SKM-1 (cell line): ENCODE measurements at regions not wholly inside any gene's neighbourhood (a gene's known extent, or its start where the extent isn't known, plus 50 kb on each side); places are given as distances from the start of the nearest gene placed in this dataset.
"Not testable (repeated sequence)": the region's sequence is repeated elsewhere in the genome, so short reads cannot be mapped to it uniquely, and the experiment has no call there.

ENCODE experiments used
- DNase-seq: peaks from one replicate; lab custom pipeline; 2025; ENCODE audit not compliant: unreplicated experiment; lab: John Stamatoyannopoulos, UW

DNA sequence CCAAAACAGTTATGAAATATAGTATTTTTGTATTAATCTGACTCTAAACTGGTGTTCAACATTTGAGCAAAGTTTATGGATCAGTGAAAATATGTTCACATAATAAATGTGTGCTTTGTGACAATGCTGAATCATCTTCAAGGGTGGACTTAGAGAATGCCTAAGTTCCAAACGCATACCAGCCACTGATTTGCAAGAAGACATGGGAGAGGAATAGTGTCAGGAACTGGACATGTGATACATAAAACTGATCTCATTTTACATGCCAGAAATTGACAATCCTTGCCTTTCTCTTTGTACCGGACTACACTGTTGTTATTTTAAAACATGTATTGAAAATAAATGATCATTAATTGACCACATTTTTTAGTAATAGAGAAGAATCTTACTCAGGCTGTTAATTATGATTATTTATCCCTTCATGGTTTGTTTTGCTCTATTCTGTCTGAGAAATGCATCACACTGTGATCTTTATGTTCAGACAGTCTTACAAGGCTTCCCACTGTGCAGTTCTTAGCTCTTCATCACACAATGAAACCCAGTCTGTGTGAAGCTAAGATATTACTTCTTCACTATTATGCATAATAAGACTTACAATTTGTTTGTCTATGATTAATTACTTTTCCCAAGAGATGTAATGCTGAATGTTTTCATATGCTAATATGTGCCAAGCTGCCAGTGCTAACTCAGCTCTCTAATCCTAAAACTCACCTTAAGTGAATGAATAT is 1180.6 kb upstream of the CDH8 start:
- no peak for DNase-seq

DNA sequence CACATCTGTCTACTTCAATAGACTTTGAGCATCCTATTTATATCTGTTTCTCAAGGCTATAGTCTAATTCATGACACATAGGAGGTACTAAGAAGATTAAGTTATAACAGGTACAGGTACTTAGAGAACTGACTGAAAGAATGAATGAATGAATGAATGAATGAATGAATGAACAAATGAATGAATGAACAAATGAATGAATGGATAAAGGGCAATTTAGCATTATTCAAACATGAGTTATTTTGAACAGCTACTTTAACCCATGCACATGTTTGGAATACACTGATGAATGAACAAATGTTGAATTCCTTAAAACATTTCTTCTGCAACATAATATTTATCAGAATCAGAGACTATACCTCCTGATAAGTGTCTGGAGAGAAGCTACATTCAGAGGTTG is 1165.6 kb upstream of the CDH8 start:
- DNase-seq = no peak

DNA sequence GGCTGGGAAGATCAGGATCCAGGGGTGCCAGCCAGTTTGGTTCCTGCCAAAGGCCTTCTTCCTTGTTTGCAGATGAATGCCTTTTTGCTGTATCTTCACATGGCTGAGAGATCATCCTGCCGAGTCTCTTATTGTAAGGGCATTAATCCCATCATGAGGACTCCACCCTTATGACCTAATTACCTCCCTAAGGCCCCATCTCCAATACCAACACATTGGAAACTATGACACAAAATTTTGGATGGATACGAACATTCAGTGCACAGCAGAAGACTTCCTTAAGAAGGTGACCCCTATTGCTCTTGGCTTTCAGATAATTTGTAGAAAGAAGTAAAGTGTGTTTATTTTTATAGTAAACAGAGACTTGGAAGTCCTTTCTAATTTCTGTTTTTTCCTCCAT is 1164.7 kb upstream of the CDH8 start:
- no peak for DNase-seq

DNA sequence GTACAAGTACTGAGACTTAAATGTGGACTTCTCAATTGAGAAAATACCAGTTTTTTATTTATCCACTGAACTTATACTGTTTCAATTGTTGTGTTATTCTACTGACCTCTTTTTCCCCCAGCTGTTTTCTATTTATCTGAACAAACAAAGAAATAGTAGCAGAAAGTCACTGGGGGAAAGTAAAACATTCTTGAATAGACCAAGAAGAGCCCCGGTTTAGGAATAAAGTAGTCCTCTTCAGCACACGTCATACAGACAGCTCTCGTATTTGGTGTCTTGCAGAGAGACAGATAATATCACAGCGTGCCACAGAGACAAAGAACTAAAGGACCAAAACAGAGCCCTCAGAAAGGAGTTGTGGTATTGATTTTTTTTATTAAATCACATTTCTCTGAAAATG is 1159.1 kb upstream of the CDH8 start:
- no peak for DNase-seq

DNA sequence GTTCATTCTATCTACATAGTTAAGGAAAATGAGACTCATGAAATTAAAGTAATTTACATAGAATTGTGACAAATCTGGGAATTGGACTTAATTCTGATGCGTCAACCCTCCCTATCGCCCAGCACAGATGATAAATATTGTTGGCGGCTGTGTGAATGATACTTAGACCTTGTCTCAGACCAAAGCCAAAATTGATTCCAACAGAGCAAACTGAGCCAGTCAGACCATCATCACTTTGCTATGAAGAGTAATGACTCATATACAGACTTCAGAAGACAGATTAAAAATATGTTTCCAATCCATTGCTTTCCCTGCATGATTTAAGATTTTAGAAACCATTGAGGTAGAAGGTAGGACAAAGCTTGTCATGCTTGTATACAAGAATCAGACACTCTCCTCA is 1156.7 kb upstream of the CDH8 start:
- no peak for DNase-seq

DNA sequence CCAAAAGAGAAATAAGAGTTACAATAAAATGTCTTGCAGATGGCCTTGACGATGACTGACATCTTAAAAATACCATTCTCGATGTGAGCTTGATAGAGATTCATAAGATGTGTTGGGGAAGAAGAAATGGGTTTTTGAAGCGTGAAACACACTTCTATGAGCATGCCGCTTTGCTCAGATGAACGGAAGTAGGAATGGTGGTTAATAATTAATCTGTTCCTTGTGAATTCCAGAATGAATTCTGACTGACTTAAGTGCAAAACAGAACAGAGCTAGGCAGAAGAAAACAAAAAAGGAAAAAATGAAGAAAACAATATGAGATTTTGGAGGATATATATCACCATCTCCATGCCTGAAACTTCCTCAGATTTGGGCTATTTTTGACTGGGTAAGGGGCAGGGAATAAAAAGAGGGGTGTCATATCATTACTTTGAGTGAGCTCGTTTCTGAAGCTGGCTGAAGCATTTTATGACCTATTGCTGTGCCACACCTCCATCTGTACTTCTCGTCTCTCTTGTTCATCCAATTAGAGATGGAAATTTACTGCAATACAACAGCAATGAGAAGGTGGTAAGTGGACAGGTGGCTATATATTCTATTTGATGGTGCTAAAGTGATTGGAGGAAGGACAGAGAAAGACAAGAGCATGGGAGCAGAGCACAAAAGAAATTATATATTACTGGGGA is 1152.0 kb upstream of the CDH8 start:
- DNase-seq = no peak

DNA sequence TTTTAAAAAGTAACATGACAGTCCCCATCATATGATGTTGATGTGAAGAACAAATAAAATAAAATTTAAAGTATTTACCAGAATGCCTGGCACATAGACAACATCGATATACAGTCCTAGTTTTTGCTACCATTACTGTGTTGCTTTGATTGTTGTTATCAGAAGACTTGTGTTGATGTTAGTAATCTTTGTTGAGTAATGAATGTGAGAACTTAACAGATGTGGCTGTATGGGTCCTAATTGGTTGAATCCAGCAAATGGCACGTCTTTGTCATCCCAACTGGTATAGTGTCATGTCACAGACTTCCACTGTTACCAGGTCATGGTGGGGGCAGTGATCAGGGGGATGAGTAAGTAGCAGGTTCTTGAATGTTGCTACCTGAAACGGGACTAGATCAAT is 1151.4 kb upstream of the CDH8 start:
- DNase-seq = no peak

DNA sequence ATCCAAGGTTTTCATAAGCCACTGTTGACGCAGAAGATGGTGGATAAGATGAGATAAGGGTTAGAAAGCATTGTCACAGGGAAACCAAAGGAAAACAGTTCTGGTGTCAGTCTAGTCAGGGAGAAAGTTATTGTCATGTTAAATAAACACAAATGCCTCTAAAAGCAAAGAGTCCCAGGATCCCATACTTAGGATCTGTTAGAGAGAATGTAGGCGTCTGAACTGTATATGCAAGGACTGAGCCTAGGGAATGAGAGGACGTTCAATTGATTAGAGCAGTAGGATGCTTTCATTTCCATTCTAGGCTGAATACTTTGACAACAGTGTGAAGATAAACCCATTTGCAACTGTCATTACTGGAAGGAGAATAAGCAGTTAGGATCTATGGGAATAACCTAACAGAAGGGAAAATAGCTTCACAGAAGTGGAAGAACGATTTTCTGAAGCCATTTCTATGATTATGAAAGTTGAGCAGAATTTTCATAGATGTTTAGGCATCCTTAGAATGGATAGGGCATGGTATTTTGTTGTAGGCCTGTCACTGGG is 1149.1 kb upstream of the CDH8 start:
- DNase-seq = no peak

DNA sequence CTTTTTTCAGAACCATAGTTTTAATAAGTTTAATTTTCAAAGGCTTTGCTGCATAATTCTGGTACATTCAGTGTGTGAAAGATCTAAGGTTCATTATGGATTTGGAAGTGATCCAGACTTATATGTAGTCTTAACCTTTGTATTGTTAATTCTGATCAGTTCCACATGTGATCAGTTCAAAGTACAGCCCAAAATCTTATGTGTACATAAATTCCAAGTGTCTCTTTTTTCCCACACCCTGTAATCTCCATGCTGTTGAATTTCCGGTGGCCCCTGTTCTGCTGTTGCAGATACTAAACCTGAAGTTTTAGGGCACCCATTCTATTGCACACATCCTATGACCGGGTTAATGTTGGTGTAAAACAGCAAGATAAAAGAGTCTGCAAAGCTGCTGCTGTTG is 1147.5 kb upstream of the CDH8 start:
- DNase-seq = no peak

DNA sequence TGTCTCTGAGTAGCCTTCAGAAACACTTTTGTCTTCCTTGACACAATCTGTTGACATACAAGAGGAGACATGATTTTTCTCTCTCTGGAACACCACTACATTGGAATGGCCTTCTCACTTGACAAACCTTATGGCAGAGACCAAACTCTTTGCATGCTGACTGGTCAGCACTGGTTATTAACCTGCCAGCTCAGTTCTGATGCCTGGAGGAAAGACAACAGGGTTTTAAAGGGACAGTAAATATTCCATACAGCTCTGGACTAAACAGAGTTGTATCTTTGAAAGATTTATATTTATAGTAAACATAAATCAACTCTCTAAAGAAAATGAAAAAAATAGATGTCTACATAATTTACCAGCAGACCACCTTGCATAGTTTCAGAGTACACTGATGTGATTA is 1139.1 kb upstream of the CDH8 start:
- no peak for DNase-seq

DNA sequence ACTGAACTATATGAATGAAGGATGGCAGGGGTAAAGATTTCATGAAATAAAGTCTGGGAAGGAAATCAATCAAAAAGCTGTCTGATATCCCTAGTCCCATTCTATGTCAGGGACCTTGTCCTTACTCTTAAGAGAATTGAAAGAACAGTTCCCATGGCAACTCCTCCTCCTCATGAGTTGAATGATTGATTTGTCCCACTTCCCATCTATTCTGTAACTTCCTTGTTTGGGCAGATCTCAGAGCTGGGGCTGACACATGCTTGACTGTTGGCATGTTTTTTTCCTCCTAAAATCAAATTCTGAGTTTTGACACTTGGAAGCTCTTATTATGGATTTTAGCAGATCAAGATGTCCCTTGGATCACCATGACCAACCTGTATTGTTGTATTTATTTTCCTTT is 1138.6 kb upstream of the CDH8 start:
- no peak for DNase-seq

DNA sequence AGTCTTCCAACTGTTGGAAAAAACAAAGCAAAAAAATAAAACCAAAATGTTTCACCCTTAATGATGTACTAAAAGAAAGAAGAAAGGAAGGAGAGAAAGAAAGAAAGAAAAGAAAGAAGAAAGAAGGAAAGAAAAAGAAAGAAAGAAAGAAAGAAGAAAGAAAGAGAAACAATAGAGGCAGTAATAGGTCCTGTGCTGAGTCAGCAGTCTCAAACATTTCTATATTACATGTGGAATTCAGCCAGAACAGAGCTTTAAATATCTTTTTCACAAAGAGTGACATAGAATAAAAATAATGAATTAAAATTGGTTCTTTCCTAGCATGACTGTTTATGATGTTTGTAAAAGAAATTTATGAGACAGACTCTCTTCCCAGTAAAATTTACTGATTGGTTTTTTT is 1135.3 kb upstream of the CDH8 start:
- no peak for DNase-seq

DNA sequence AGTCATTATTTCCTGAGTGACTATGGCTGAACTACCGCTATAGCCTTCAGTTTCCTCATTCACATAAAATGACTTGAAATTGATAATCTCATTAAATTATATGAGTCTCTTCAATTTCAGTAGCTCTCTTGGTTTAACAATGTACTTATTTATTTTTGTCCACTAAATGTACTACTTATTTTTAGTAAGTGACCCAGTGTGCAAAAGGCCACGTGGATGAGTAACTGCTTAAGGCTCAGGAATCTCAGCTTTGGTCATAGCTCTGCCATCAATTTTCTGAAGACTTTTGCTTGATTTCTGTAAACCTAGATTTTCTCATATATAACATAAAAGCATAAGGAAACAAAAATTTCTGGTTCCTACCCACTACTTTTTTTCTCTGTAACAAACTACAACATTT is 1132.9 kb upstream of the CDH8 start:
- no peak for DNase-seq

DNA sequence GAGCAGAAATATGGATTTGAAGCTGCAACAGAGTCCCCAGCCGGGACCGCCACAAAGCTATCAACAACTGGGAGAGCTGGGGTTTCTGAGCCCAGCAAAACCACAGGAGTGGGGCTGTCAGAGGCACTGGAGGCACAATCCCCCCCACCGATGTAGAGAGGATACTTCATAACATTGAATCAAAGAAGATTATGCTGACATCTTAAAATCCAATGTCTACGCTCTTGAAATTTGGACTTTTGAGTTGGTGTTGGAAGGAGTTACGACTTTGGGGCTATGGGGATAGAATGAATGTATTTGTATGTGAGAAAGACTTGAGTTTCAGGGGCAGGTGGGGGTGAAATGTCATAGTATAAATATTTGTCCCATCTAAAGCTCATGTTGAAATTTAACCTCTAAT is 1121.6 kb upstream of the CDH8 start:
- no peak for DNase-seq

DNA sequence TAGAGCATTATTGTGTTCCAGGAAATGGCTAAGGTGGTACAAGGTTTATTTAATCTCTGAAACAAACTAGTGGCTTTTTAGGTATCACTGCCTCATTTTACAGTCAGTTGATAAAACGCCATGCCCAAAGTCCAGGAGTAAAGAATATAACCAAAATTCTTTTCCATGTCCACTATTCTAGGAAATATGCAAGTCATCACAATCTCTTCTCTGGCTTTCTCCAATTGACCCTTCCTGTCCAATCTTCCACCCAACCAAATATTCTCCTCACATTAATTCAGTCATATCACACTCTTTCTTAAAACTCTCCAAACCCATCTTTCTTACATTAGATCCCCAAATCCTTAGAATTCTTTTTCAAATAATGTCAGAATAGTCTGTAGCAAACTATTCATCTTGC is 1110.0 kb upstream of the CDH8 start:
- DNase-seq = no peak

DNA sequence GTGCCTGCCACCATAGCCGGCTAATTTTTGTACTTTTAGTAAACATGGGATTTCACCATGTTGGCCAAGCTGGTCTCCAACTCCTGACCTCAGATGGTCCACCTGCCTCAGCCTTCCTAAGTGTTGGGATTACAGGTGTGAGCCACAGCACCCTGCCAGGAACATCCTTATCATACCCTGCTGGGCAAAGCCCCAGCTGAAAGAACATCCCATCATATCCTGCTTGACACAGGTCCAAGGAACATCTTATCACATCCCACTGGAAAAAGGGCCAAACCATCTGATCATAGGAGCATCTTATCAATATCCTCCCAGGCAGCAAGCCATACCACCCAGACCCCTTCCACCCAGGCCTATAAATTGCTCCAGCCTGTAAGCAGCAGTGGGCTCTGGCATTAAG is 1109.2 kb upstream of the CDH8 start:
- DNase-seq = no peak

DNA sequence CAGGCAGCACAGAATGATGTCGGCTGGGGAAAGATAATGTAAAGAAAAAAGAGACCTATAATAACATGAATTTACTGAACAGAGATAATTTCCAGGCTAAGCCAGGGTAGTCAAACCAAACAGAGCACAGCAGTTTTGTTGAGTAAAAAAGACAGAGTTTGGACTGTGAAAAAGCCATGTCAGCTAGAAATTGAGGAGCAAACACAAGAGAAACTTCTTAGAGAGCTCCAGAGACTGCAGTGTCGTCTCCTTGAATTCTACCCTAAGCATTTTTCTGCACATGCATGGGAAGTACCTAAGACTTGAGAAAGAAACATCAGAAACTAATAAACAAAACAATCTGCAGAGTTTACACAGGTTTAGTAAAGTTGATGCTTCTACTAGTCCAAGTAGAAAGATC is 1098.8 kb upstream of the CDH8 start:
- no peak for DNase-seq

DNA sequence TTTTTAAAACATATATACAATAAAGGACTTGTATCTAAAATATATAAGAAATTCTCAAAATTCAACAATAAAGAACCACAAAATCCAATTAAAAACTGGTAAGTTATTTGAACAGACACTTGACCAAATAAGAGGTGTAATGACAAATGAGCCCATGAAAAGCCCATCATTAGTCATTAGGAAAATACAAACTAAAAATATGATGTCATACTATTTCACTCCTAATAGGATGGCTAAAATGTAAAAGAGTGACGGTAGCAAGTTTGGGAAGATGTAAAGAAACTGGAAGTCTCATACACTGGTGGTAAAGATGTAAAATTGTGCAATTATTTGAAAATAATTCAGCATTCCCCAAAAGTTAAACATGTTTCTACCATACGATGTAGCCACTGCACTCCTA is 1095.3 kb upstream of the CDH8 start:
- DNase-seq = no peak

DNA sequence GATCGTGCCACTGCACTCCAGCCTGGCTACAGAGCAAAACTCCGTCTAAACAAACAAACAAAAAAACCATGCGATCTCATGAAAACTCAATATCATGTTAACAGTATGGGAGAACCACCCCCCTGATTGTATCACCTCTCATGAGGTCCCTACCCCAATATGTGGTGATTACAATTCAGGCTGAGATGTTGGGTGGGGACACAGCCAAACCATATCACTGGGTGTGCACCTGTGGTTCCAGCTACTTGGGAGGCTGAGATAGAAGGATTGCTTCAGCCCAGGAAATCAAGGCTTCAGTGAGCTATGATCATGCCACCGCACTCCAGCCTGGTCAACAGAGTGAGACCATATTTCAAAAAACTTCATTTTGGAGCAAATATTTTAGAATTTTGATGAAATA is 1094.7 kb upstream of the CDH8 start:
- DNase-seq = no peak

DNA sequence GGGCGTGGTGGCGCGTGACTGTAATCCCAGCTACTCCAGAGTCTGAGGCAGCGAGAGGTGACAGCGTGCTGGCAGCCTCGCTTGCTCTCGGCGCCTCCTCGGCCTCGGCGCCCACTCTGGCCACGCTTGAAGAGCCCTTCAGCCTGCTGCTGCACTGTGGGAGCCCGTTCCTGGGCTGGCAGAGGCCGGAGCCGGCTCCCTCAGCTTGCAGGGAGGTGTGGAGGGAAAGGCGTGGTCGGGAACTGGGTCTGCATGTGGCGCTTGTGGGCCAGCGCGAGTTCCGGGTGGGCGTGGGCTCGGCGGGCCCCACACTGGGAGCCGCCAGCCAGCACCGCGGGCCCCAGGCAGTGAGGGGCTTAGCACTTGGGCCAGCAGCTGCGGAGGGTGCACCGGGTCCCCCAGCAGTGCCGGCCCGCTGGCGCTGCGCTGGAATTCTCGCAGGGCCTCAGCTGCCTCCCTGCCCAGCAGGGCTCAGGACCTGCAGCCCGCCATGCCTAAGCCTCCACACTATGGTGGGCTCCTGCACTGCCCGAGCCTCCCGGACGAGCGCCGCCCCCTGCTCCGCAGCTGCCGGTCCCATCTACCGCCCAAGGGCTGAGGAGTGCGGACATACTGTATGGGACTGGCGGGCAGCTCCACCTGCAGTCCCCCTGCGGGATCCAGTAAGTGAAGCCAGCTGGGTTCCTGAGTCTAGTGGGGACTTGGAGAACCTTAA is 1093.3 kb upstream of the CDH8 start:
- DNase-seq = no peak

DNA sequence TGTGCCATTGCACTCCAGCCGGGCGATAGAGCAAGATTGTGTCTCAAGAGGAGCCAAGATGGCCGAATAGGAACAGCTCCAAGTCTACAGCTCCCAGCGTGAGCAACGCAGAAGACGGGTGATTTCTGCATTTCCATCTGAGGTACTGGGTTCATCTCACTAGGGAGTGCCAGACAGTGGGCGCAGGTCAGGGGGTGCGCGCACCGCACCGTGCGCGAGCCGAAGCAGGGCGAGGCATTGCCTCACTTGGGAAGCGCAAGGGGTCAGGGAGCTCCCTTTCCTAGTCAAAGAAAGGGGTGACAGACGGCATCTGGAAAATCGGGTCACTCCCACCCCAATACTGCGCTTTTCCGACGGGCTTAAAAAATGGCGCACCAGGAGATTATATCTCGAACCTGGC is 1083.7 kb upstream of the CDH8 start:
- not testable (repeated sequence) for DNase-seq

DNA sequence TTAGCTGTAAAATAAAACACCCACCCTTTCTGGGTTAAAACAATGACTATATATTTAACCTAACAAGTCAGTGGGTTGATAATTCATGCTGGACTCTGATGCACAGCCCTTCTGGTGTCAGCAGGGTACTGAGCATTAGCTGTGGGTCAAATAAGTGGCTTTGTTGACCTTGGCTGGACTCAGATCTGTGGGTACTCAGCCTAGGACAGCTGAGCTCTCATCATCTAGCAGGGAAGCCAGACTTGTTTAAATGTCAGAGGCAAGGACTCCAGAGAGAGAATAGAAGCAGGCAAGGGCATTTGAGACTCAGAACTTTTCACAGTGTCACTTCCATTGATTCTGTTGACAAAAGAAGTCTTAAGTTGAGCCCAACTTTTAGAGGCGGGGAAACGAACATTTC is 1063.8 kb upstream of the CDH8 start:
- no peak for DNase-seq
